ENCODE measurements at regions not wholly inside any gene's neighbourhood (a gene's known extent, or its start where the extent isn't known, plus 50 kb on each side); places are given as distances from the start of the nearest gene placed in this dataset.

DNA sequence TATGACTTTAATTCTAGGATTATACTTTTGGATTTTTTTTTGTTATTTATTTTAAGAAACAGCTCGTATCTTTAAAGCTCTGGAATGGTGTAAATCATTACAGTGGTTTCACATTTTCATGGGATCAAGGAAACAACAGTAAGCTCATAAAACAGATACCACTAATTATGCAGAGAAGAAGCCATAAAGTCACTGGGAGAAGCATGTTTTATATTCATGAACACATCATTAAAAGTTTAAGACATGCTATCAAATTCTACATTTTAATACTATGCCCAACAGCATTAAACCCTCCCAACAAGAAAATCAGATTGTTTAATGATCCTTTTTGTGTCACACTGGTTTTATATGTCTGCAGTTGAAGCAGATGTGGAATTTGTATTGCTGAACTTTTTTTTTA, 149.9 kb downstream of the FBXO8 start:
- no peaks in the 10 kb centered on the region for H3K36me3 ChIP-seq
- no peak overlapping the region for H3K27ac Mint-ChIP-seq
- H3K9me3 ChIP-seq (ENCODE audit: low read depth) = no peaks in the 10 kb centered on the region
- no peaks in the 10 kb centered on the region for H3K9me3 Mint-ChIP-seq
- no peaks in the 10 kb centered on the region for H3K27me3 ChIP-seq
- H3K4me1 Mint-ChIP-seq = peaks cover 9% of the 10 kb centered on the region
- TF ChIP-seq, protein P1, sequence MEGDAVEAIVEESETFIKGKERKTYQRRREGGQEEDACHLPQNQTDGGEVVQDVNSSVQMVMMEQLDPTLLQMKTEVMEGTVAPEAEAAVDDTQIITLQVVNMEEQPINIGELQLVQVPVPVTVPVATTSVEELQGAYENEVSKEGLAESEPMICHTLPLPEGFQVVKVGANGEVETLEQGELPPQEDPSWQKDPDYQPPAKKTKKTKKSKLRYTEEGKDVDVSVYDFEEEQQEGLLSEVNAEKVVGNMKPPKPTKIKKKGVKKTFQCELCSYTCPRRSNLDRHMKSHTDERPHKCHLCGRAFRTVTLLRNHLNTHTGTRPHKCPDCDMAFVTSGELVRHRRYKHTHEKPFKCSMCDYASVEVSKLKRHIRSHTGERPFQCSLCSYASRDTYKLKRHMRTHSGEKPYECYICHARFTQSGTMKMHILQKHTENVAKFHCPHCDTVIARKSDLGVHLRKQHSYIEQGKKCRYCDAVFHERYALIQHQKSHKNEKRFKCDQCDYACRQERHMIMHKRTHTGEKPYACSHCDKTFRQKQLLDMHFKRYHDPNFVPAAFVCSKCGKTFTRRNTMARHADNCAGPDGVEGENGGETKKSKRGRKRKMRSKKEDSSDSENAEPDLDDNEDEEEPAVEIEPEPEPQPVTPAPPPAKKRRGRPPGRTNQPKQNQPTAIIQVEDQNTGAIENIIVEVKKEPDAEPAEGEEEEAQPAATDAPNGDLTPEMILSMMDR (IDR thresholded peaks at IDR 0.05) = no peak
- TF ChIP-seq EZH2 (IDR thresholded peaks at IDR 0.05) = no peak
- TF ChIP-seq EZH2phosphoT487 (IDR thresholded peaks at IDR 0.05) = no peak
- H3K4me3 Mint-ChIP-seq = no peak overlapping the region
- no peaks in the 10 kb centered on the region for H3F3A ChIP-seq (ENCODE audit: low read depth)
- no peaks in the 10 kb centered on the region for H3K79me2 ChIP-seq (ENCODE audit: low read depth)
- no peak overlapping the region for H3K4me3 ChIP-seq
- no peak overlapping the region for H3K4me2 ChIP-seq
- no peak for DNase-seq (ENCODE audit: low spot score)
- no peak overlapping the region for H3K9ac ChIP-seq
- H3K27me3 Mint-ChIP-seq (ENCODE audit: insufficient read depth, low read depth) = no peaks in the 10 kb centered on the region
- no peaks in the 10 kb centered on the region for H4K20me1 ChIP-seq (ENCODE audit: low read depth)
- peaks cover 16% of the 10 kb centered on the region for H3K4me1 ChIP-seq
- no peaks in the 10 kb centered on the region for H3K36me3 Mint-ChIP-seq
- H2AFZ ChIP-seq (replicated peaks) = no peak overlapping the region
- H3K27ac ChIP-seq = no peak overlapping the region

DNA sequence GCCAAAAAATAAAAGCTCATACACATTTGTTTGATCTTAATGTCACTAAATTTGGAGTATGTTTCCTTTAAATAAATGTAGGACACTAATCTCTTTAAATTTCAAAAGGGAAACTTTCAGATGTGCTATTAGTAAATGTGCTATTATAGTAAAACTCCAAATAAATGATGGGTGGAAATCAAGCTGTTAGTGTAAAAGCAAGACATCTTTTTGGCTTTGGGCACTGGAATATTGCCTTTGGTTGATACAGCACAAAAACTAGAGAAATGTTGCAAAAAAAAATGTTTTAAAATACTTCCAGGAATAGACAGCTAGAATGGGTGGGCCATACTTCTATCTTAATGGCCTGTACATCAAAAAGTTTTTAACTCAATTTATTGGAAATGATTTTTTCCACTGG, 151.6 kb downstream of the FBXO8 start:
- H4K20me1 ChIP-seq (ENCODE audit: low read depth) = no peaks in the 10 kb centered on the region
- H3K27ac Mint-ChIP-seq = no peak overlapping the region
- H3K4me1 Mint-ChIP-seq = peaks cover 9% of the 10 kb centered on the region
- no peaks in the 10 kb centered on the region for H3K9me3 ChIP-seq (ENCODE audit: low read depth)
- no peak for TF ChIP-seq EZH2 (IDR thresholded peaks at IDR 0.05)
- no peak for TF ChIP-seq EZH2phosphoT487 (IDR thresholded peaks at IDR 0.05)
- TF ChIP-seq, protein P1 (IDR thresholded peaks at IDR 0.05) = no peak
- no peaks in the 10 kb centered on the region for H3K79me2 ChIP-seq (ENCODE audit: low read depth)
- peaks cover 15% of the 10 kb centered on the region for H3K4me1 ChIP-seq
- no peak overlapping the region for H3K4me3 Mint-ChIP-seq
- H3K4me3 ChIP-seq = no peak overlapping the region
- DNase-seq (ENCODE audit: low spot score) = no peak
- no peaks in the 10 kb centered on the region for H3F3A ChIP-seq (ENCODE audit: low read depth)
- H3K36me3 Mint-ChIP-seq = no peaks in the 10 kb centered on the region
- H3K4me2 ChIP-seq = no peak overlapping the region
- H3K9me3 Mint-ChIP-seq = no peaks in the 10 kb centered on the region
- no peak overlapping the region for H3K27ac ChIP-seq
- H3K27me3 ChIP-seq = no peaks in the 10 kb centered on the region
- no peaks in the 10 kb centered on the region for H3K27me3 Mint-ChIP-seq (ENCODE audit: insufficient read depth, low read depth)
- no peak overlapping the region for H3K9ac ChIP-seq
- no peak overlapping the region for H2AFZ ChIP-seq (replicated peaks)
- H3K36me3 ChIP-seq = no peaks in the 10 kb centered on the region

DNA sequence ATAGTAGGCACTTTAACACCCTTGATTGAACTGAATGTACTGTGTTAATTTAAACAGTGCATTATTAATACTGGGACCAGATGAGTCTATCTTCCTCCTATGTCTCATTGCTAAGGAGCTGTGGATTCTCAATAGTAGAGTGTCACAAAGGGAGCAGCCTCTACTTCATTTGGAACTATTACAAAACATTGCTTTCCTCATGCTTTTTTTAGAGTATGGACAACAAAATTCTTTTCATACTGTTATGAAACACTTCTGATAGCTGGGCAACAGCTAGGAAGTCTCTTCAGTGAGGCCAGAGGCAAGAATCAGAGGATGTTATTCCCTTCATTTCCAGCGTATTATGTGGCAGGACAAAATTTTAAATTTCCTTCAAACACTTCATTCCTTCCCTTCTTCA, 160.8 kb downstream of the FBXO8 start:
- no peak for DNase-seq (ENCODE audit: low spot score)
- Histone ChIP-seq H3K9me3 (ENCODE audit: low read depth) (no peaks in the 10 kb centered on the region), H2AFZ (replicated peaks) (no peak overlapping the region), H3K79me2 (ENCODE audit: low read depth) (no peaks in the 10 kb centered on the region), H3K4me1 (peaks cover 6% of the 10 kb centered on the region), H3K9ac (no peak overlapping the region), H3K4me3 (no peak overlapping the region), H4K20me1 (ENCODE audit: low read depth) (no peaks in the 10 kb centered on the region), H3K4me2 (no peak overlapping the region), H3K27ac (no peak overlapping the region), H3K27me3 (peaks cover 21% of the 10 kb centered on the region), H3K36me3 (no peaks in the 10 kb centered on the region), H3F3A (ENCODE audit: low read depth) (peaks cover 4% of the 10 kb centered on the region)
- H3K27me3 Mint-ChIP-seq (ENCODE audit: insufficient read depth, low read depth) = peaks cover 2% of the 10 kb centered on the region
- peaks cover 7% of the 10 kb centered on the region for H3K4me1 Mint-ChIP-seq
- H3K27ac Mint-ChIP-seq = no peak overlapping the region
- H3K36me3 Mint-ChIP-seq = no peaks in the 10 kb centered on the region
- no peak overlapping the region for H3K4me3 Mint-ChIP-seq
- H3K9me3 Mint-ChIP-seq = no peaks in the 10 kb centered on the region
- TF ChIP-seq EZH2 (IDR thresholded peaks at IDR 0.05) (no peak), EZH2phosphoT487 (IDR thresholded peaks at IDR 0.05) (no peak)
- TF ChIP-seq, protein P1 (IDR thresholded peaks at IDR 0.05) = no peak
